NB4 (cell line): ENCODE measurements at regions not wholly inside any gene's neighbourhood (a gene's known extent, or its start where the extent isn't known, plus 50 kb on each side); places are given as distances from the start of the nearest gene placed in this dataset.

ENCODE experiments used
- DNase-seq: peaks from one replicate; pipeline ENCODE4 v3.0.0; 2010; ENCODE audit warnings: low read depth
- H3K4me3 ChIP-seq: one replicate; pipeline ENCODE4 v1.5.1; 2011; ENCODE audit warnings: mild to moderate bottlenecking, low read depth, low read length, moderate library complexity
- MYC ChIP-seq: IDR thresholded peaks from 2 replicates; pipeline ENCODE4 v1.6.1; 2011; ENCODE audit warnings: low read depth, low read length
- POLR2A ChIP-seq: IDR thresholded peaks from 2 replicates; pipeline ENCODE4 v1.6.1; 2011; ENCODE audit warnings: mild to moderate bottlenecking; ENCODE audit not compliant: insufficient read length; ENCODE audit errors: extremely low read depth
- TF ChIP-seq, protein P1 (sequence below): IDR thresholded peaks from one replicate; pipeline ENCODE4 v1.5.1; 2012; ENCODE audit warnings: low read depth, low read length
- TF ChIP-seq, protein P2 (sequence below): IDR thresholded peaks from 2 replicates; pipeline ENCODE4 v1.6.1; 2011; ENCODE audit warnings: low read depth, low read length

DNA sequence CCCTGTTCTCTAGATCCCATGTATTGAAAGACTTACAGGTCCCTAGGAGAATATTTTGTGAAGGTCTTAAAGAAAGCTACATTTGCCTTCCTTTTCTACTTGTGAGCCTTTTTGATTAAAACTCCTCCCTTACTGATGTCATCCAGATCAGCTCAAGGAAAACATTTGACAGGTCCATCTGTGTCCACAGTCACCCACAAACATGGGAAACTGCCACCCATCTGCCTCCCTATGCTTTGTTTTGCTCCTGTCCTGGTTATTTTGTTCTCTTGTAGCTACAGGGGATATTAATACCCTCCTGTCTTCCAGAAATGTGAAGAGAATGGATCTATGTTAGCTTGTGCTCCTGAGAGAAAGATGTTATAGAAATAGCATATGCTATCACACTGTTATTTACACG is 203.6 kb upstream of the GALNT5 start:
- TF ChIP-seq, protein P1, sequence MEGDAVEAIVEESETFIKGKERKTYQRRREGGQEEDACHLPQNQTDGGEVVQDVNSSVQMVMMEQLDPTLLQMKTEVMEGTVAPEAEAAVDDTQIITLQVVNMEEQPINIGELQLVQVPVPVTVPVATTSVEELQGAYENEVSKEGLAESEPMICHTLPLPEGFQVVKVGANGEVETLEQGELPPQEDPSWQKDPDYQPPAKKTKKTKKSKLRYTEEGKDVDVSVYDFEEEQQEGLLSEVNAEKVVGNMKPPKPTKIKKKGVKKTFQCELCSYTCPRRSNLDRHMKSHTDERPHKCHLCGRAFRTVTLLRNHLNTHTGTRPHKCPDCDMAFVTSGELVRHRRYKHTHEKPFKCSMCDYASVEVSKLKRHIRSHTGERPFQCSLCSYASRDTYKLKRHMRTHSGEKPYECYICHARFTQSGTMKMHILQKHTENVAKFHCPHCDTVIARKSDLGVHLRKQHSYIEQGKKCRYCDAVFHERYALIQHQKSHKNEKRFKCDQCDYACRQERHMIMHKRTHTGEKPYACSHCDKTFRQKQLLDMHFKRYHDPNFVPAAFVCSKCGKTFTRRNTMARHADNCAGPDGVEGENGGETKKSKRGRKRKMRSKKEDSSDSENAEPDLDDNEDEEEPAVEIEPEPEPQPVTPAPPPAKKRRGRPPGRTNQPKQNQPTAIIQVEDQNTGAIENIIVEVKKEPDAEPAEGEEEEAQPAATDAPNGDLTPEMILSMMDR = no peak
- TF ChIP-seq, protein P2, sequence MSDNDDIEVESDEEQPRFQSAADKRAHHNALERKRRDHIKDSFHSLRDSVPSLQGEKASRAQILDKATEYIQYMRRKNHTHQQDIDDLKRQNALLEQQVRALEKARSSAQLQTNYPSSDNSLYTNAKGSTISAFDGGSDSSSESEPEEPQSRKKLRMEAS = no peak
- TF ChIP-seq POLR2A (no peak), MYC (no peak)

DNA sequence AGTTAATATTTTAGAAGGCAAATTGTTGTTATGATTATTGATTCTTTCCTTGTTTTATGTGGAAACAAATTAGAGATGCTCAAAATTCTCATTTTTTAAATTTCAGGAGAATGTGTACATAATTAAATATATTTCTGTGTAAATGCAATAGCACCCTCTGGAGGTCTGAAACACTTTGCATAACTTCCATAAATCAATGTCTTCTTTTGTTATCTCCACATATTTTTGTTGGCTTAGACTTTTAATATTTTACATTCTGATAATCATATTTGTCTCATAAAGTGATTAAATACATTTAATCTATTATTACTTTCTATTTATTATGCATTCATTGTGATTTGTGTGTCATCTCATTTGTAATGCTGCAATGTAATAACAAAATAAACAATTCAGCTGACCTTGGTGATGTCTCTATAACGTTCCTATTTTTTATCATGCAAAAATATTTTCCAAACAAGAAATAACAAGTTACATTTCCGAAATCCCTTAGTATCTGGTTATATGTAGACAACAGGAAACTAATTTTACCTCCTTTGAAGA is 201.8 kb upstream of the GALNT5 start:
- no peak overlapping the region for H3K4me3 ChIP-seq
- TF ChIP-seq, protein P2 = no peak
- no peak for TF ChIP-seq MYC
- no peak for TF ChIP-seq POLR2A
- TF ChIP-seq, protein P1 = no peak
- DNase-seq = peak; percentile 25

More for the DNA sequence above, 203.6 kb upstream of the GALNT5 start:
- no peak overlapping the region for H3K4me3 ChIP-seq
- no peak for DNase-seq

DNA sequence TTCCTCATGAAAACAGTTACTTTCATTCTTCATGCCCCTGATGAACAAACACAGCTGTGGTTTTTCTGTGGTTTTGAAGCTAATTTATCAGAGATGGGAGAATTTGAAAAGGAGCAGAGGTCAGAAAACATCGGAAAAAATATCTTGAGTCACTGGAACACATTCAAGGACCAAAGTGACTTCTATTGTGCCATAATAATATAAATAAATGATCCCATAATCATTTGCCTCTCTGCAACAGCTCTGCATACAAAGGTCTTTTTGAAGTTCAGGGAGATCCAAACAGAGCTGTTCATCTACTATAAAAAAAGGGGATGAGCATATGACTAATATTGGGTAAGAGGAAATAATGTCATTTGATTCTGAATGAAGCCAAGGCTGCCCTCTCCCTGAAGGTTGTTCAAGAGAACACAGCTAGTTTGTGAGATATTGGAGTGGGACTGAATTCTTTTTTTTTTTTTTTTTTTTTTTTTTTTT is 201.3 kb upstream of the GALNT5 start:
- TF ChIP-seq MYC = no peak
- TF ChIP-seq, protein P1 = no peak
- TF ChIP-seq POLR2A = no peak
- TF ChIP-seq, protein P2 = no peak

DNA sequence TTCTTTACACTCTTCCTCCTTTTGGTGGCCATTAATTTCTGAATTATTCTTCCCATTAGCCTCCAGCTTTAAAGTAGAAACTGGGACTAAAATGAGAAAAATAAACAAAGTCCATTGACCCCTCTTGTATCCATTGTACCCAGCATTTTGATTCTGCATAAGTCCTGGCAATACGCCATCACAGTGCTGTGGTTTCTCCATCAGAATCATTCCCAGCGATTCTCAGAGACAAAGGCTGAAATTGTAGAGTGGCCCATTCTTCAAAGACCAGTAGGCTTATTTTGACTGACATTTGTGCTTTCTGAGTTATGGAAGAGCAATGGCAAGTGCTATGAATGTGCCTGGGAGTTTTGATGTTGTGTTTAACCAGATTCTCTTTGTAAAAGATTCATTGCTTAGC is 199.3 kb upstream of the GALNT5 start:
- H3K4me3 ChIP-seq = no peak overlapping the region
- TF ChIP-seq MYC (no peak), POLR2A (no peak)
- TF ChIP-seq, protein P1 = no peak
- TF ChIP-seq, protein P2 = no peak
- DNase-seq = no peak

More for the DNA sequence above, 201.3 kb upstream of the GALNT5 start:
- DNase-seq = no peak
- no peak overlapping the region for H3K4me3 ChIP-seq

DNA sequence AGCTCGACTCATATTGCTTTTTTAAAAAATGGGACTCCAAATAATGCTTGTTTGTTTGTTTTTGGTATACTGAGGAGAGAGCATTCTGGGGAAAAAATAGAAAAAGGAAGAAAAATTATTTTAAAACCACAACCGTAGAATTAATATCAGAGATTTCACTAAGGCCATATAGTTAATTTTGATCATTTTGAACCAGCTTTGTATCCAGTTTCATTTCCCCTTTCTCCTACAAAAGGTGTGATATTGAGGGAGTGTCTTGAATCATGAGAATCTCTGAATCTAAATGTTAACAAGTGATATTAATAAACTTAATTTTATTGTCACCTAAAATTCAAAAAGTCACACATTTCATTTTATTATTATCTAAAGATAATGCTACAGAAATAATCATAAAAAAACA is 198.5 kb upstream of the GALNT5 start:
- H3K4me3 ChIP-seq = no peak overlapping the region
- TF ChIP-seq, protein P2 = no peak
- no peak for TF ChIP-seq POLR2A
- TF ChIP-seq, protein P1 = no peak
- no peak for TF ChIP-seq MYC
- DNase-seq = no peak

DNA sequence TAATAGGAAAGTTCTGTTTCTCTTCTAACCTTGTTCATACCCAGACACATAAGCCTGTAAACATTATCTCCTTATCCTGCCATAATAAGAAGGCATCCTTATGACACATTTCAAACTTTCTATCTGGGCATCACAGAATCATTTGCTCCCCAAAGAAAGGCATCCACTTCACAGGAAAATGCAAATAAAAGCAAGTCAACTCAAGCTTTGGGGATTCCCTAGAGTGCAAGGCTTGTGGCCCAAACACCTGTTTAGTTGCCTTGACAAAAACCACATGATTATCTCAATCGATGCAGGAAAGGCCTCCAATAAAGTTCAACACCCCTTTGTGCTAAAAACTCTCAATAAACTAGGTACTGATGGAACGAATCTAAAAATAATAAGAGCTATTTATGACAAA is 195.7 kb upstream of the GALNT5 start:
- H3K4me3 ChIP-seq = no peak overlapping the region
- TF ChIP-seq, protein P1 = no peak
- TF ChIP-seq MYC (no peak), POLR2A (no peak)
- TF ChIP-seq, protein P2 = no peak
- DNase-seq = no peak
